ENCODE measurements at regions not wholly inside any gene's neighbourhood (a gene's known extent, or its start where the extent isn't known, plus 50 kb on each side); places are given as distances from the start of the nearest gene placed in this dataset.
"Not testable (repeated sequence)": the region's sequence is repeated elsewhere in the genome, so short reads cannot be mapped to it uniquely, and the experiment has no call there.

- Histone ChIP-seq H3K27ac (no peak overlapping the region), H3K36me3 (no peaks in the 10 kb centered on the region), H3K4me1 (peaks cover 0 to 3% of the 10 kb centered on the region in 2 donors), H3K4me3 (no peak overlapping the region), H3K9me3 (no peaks in the 10 kb centered on the region), H3K27me3 (no peaks in the 10 kb centered on the region)
- peak; percentile 55 to 81 for TF ChIP-seq CTCF (IDR thresholded peaks at IDR 0.05)
- DNase-seq (ENCODE audit: low spot score): no peak
Measured at GRCh38 chr10:28179006-28179742, 123.7 kb downstream of the MPP7 start.

DNA sequence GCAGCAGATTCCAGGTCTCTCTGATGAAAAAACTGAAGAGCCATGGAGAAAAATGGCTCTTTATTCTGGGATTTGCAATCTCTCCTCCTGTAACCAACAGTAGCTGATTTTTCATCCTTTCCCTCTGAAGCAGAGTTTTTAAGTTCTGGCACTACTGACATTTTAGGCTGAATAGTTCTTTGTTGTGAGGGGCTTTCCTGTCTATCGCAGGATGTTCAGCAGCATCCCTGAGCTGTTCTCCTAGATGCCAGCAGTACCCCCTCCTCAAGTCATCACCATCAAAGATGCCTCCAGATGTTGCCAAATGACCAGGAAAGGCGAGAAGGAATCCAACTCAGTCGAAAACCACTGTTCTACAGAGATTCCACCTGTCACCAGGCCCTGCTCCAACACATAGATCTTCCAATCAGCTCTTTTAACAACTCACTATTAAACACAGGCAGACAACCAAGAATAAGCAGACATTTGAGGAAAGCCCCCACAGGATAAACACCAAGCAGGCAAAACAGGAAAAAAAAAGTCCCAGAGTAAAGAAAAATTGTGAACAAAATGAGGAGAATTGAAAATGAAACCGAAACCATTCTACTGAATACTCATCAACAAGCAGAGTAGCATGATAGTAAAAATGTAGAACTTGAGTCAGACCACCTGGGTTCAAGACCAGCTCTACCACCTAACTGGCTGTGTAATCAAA, 124.8 kb downstream of the MPP7 start:
- no peak for DNase-seq (ENCODE audit: low spot score)
- H3K4me1 ChIP-seq: peaks cover 0 to 3% of the 10 kb centered on the region in 2 donors
- H3K9me3 ChIP-seq: no peaks in the 10 kb centered on the region
- H3K36me3 ChIP-seq: no peaks in the 10 kb centered on the region
- peak overlapping the region in 1 of 2 donors; percentile 7 for H3K4me3 ChIP-seq
- no peak for TF ChIP-seq CTCF (IDR thresholded peaks at IDR 0.05)
- no peaks in the 10 kb centered on the region for H3K27me3 ChIP-seq
- no peak overlapping the region for H3K27ac ChIP-seq

- not testable (repeated sequence) for H3K27me3 ChIP-seq; DNase-seq (ENCODE audit: low spot score); H3K4me3 ChIP-seq; H3K9me3 ChIP-seq; H3K4me1 ChIP-seq; H3K27ac ChIP-seq; H3K36me3 ChIP-seq
Measured at GRCh38 chr10:28176498-28176897, 126.4 kb downstream of the MPP7 start.

GRCh38 chr10:28172223-28172610, 130.6 kb downstream of the MPP7 start:
- DNase-seq (ENCODE audit: low spot score): no peak
- H3K4me1 ChIP-seq: no peaks in the 10 kb centered on the region
- no peaks in the 10 kb centered on the region for H3K27me3 ChIP-seq
- H3K27ac ChIP-seq: no peak overlapping the region
- no peaks in the 10 kb centered on the region for H3K9me3 ChIP-seq
- no peak for TF ChIP-seq CTCF (IDR thresholded peaks at IDR 0.05)
- H3K4me3 ChIP-seq: no peak overlapping the region
- no peaks in the 10 kb centered on the region for H3K36me3 ChIP-seq

DNA sequence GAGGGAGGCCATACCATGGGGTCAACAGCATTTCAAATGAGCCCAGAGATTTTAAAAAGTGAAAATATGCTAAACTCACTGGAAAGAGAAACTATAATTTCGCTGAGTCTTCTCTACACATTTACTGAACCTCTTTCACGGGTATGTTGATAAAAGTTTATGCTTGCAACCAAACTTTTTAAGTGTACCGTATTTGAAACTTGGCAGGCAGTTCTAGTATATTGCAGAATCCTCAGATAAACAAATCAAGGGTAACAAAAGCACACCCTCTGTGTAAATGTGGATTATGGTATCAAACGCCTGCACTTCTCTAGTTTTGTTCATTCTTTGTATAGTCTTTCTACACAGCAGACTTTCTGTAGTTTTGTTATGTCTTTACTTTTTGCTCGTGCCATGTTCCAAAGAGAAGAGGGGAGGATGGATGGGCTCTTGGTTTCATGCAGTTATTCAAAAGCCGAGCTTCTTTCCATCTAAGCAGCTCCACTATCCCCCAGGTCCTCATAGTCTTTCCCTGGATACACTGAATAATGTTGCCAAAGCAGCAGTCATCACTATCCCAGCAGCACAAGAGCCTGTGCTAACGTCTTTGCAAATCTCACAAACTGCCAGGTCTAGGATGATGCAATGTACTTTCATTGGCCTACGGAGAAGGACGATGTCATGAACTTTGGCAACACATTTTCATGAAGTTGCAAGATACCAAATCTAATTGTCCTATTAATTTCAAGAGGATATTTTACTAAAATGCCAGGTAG, 131.2 kb downstream of the MPP7 start:
- Histone ChIP-seq H3K4me3 (no peak overlapping the region), H3K36me3 (no peaks in the 10 kb centered on the region)

More for the DNA sequence above, 131.2 kb downstream of the MPP7 start:
- Histone ChIP-seq H3K4me1 (no peaks in the 10 kb centered on the region), H3K9me3 (no peaks in the 10 kb centered on the region), H3K27ac (no peak overlapping the region), H3K27me3 (no peaks in the 10 kb centered on the region)
- no peak for TF ChIP-seq CTCF (IDR thresholded peaks at IDR 0.05)
- DNase-seq (ENCODE audit: low spot score): peak; percentile 60
